Kasumi-1 (cell line): ENCODE measurements at regions not wholly inside any gene's neighbourhood (a gene's known extent, or its start where the extent isn't known, plus 50 kb on each side); places are given as distances from the start of the nearest gene placed in this dataset.

Experiments used
- DNase-seq, 2 experiments: peaks; one replicate each; lab custom pipeline; 2025; lab: John Stamatoyannopoulos, UW

- no peak for DNase-seq
Measured at GRCh38 chr7:42492920-42493319, 255.9 kb upstream of the GLI3 start.

DNA sequence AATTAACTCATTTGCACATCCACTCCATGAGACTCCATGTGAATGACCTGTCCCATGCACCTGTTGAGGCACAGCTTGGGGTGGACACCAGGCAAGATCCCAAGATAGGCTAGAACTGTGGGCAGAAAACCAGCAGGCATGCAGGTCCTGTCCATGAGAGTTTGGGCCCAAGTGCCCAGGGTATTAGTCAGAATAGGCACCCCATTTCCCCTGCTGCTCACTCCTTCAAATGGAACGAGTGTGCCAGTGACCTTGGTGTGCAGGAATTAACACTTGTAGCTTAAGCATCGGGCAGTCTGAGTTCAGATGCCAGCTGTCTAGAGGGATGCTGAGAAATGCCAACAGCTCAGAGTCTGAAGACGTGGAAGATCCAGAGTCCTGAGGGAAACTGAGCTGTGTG, 254.1 kb upstream of the GLI3 start:
- no peak for DNase-seq

GRCh38 chr7:42489299-42489698, 252.3 kb upstream of the GLI3 start:
- DNase-seq: no peak

GRCh38 chr7:42485301-42485766, 248.3 kb upstream of the GLI3 start:
- DNase-seq: no peak

- no peak for DNase-seq
Measured at GRCh38 chr7:42483886-42484285, 246.9 kb upstream of the GLI3 start.

- DNase-seq: no peak
Measured at GRCh38 chr7:42479816-42480633, 243.0 kb upstream of the GLI3 start.

GRCh38 chr7:42479452-42479815, 242.4 kb upstream of the GLI3 start:
- no peak for DNase-seq

GRCh38 chr7:42478717-42479116, 241.7 kb upstream of the GLI3 start:
- DNase-seq: no peak

GRCh38 chr7:42476255-42476654, 239.2 kb upstream of the GLI3 start:
- DNase-seq: no peak

DNA sequence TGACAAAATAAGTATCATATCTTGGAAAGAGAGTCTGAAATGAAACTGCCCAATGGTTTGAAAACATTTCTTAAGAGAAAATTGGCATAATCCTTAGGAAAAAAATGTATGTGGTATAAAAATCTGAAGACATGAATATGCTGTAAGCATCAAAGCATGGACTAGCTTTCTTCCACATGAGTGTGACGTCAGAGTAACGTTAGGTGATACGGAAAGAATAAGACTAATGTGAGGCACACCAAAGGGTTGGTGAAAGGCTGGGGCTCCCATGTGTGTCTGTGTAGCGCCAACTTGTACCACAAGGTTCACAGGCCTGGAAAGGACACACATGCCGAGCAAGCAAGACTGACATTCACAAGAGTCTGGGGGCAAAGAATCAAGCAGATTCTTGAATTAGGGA, 238.1 kb upstream of the GLI3 start:
- DNase-seq: no peak

DNA sequence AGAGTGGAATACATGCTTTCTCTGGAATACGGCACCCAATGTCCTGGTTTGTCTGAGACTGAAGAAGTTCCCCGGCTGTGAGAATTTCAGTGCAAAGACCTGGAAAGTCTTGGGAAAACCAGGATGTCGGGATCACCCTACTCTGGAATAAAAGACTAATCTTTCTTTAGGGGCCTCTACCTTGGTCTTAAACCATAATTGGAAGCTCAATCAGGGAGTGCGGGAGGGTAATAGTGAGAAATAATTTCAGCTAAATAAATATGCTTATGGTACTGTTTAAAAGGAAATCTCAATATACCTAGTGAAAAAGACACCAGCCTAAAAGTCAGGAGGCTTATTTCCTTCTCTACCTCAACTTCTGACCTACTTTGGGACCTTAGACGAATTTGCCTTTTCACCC, 236.1 kb upstream of the GLI3 start:
- DNase-seq: no peak

- no peak for DNase-seq
Measured at GRCh38 chr7:42471573-42472174, 234.7 kb upstream of the GLI3 start.

GRCh38 chr7:42469341-42469740, 232.3 kb upstream of the GLI3 start:
- DNase-seq: peak in 1 of 2 experiments; percentile 86

- no peak for DNase-seq
Measured at GRCh38 chr7:42468471-42468870, 231.5 kb upstream of the GLI3 start.

DNA sequence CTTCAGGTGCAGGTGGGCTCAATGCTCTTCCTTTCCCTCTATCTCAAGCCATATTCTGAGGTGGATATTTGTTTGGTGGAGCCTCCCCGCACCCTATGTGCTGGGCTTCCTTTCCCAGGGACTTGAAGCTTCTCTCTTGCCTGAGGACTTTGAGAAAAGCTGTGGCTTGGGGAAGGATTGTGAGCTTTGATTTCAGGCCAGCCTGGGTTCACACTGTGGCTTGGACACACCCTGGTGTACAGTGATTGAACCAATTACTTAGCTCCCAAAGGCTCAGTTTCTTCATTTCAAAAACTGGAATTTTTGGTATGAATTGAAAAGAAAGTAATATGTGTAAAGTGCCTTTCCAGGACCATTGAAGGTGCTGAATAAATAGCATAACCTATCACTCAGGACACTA, 224.5 kb upstream of the GLI3 start:
- no peak for DNase-seq

DNA sequence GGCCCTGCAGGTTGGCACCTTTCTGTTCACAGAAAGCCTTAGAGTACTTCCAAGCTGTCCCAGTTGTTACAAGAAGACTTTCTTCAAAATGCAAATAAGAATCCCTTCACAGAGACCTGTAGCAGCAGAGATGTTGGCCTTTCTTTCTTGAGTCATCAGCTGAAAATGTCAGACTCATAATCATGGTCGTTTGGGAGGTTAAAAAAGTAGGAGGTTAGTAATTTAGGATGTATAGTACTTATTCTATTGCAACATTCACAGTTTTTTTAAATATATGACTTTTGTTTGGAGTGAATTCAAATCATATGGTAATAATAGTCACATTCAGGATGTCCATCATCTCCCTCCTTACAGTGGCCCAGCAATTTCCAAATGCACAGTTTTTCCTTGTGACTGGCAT, 223.9 kb upstream of the GLI3 start:
- DNase-seq: no peak

GRCh38 chr7:42460148-42460547, 223.1 kb upstream of the GLI3 start:
- no peak for DNase-seq

DNA sequence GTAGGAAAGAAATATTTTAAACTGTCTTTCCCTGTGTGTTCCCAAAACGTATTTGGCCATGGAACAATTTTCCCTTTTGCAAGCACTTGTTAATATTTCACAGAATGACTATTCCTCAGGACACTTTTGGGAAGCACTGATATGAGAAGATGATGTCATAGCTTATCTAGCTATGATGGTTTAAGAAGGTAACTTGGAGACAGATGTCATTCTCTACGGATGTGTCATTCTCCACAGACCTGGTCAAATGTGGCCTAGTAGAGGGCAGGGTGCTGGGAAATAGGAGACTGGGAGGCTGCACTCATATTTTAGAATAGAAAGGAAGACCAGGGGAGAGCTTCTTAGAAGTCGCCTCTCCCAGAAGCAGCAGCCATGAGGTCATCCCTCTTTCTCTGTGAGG, 220.7 kb upstream of the GLI3 start:
- DNase-seq: no peak

- no peak for DNase-seq
Measured at GRCh38 chr7:42456756-42457276, 219.8 kb upstream of the GLI3 start.

- DNase-seq: no peak
Measured at GRCh38 chr7:42456267-42456666, 219.3 kb upstream of the GLI3 start.

DNA sequence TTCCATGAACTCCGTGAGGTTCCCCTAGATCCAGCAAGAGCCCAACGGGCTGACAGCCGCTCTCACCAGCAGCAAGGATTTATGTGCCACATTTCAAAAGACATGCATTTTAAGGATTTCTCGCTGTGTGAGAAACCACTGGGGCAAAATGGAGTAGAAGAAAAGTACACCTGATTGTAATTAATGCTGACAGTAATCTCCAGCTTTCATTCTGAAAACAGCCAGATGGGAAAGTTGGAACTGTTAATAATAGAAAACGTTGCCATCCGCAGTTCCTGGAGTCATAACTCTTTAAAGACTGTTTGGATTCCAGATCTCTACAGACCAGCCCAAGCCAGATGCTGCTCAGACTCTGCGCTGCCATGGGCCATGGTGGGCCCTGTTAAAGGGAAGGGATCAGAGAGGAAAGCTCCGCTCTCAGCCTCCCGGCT, 216.9 kb upstream of the GLI3 start:
- DNase-seq: no peak

GRCh38 chr7:42452356-42452755, 215.3 kb upstream of the GLI3 start:
- no peak for DNase-seq

GRCh38 chr7:42449431-42449830, 212.4 kb upstream of the GLI3 start:
- DNase-seq: no peak

DNA sequence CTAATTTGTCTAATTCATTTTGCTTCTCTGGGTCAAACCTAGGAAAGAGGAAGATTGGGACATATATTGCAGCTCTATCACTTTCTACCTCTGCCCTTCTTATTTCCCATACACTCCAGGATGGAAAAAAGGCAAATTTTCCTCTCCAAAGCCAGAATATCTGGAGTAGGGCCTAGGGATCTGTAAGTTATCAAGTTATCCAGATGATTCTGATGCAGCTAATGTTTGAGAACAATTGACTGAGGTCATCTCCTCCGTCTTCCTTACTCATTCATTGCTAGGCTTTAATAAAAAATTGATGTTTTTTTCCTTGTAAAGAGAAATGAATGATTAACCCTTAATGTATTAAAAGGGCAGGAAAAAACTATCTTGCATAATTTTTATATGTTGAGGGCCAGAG, 211.9 kb upstream of the GLI3 start:
- no peak for DNase-seq
